NCI-H460 (cell line): ENCODE measurements at regions not wholly inside any gene's neighbourhood (a gene's known extent, or its start where the extent isn't known, plus 50 kb on each side); places are given as distances from the start of the nearest gene placed in this dataset.

Experiments used
- DNase-seq: peaks from one replicate; pipeline ENCODE4 v3.0.0-alpha.2; 2016; ENCODE audit warnings: low read depth; ENCODE audit errors: extremely low read depth

DNA sequence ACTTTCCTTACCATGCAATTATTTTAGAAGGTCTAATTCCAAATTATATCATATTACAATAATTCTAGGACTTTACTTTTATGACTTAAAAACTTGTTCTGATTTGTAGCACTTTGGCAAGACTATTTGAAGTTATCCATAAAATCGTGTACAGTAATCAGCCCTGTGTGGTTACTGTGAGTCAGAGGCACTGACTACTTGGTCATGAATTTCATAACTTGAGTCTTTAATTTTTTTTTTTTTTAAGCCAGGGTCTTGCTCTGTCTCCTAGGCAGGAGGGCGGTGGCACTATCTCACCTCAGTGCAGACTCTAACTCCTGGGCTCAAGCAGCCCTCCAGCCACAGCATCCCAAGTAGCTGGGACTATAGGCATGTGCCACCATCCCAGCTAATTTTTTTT lies 1319.2 kb upstream of the SLC10A2 start:
- no peak for DNase-seq

DNA sequence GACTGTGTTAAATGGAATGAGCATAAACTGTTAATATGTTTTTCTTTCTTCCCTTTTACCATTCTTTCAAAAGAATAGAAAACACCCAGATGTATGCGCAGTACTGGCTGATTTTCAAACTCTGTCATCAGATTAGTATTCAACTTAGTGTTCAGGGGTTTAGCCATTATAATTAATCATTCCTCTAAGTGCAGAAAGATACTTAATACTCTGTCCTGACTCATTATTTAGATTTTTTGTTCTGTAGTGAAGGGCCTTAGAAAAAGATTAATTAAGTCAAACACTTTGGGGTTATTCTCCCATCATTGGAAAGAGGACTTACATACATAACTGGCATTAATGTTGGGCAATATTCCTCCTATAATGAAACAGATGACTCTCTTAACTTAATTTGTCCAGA lies 1316.7 kb upstream of the SLC10A2 start:
- no peak for DNase-seq

DNA sequence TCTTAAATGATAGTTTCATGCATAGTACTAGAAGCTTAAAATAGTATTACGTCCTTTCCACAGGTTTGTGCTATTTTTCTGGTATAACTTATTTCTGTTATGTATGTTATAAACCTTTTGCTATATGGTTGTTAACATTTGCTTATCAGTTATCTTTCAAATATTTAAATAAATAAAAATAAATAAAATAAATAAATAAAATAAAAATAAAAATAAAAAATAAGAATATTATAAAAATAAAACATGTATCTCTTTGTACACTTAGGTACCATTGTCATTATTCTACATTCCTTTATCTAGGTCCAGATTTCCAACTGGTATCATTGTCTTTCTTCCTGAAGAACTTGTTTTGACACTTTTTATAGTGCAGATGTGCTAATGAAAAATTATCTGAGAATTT lies 1310.4 kb upstream of the SLC10A2 start:
- no peak for DNase-seq

DNA sequence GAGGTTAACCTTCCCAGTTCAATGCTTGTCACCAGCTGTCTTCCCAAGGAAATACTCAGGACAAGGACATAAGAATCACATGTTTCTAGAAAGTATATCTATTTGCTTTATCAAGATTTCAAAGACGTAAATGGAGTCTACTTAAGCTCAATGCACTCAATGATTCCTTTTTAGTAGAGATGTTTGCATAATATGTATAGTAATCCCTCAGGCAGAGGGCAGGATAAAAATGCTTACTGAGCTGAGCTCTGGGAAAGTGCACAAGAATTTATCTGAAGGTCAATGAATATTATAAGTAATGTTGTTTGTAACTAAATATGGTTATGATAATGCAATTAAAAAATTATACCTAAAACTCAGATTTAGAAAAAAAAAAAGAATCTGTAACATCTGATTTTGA lies 1309.4 kb upstream of the SLC10A2 start:
- DNase-seq = no peak

DNA sequence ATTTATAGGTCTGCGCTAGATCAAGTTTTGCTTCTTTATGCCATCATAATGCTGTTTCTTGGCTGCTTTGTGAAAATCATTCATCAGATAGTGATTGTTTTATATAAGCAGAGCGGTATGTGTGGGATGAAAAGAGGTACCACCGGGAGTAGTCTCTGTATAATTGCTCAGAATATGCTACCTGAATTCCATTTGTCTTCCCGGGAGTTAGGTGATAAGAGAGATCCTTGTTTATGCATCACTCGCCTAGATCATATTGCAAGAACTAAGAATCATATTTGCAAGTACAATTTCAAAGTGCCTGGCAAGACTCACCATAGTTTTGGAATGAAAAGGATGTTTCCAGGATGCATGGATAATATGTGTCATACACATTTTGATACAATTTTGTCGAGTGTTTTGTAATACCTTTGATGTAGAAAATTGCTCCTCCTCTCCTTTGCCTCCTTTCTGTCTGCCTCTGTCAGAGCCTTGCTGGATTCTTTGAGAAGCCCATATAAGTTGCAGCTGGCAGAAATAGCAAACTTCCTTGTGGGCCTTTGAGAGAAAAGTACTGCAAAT lies 1306.0 kb upstream of the SLC10A2 start:
- DNase-seq = no peak

DNA sequence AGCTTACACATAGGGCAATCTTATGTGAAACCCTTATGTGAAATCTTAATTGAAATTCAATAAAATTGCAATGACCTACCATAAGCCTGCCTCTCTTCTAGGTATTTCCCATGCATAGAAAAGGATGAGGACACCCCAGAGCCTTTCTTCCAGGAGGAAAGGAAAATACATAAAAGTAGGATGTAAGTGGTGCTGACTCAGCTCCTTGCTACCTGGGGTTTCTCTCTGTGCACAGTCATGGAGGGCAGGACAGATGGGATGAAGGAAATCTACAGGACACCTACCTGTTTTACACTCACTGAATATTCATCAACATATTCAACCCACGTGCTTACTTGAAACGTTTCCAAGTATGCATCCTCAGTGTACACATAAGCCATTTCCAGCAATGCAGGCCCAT lies 1299.2 kb upstream of the SLC10A2 start:
- no peak for DNase-seq

DNA sequence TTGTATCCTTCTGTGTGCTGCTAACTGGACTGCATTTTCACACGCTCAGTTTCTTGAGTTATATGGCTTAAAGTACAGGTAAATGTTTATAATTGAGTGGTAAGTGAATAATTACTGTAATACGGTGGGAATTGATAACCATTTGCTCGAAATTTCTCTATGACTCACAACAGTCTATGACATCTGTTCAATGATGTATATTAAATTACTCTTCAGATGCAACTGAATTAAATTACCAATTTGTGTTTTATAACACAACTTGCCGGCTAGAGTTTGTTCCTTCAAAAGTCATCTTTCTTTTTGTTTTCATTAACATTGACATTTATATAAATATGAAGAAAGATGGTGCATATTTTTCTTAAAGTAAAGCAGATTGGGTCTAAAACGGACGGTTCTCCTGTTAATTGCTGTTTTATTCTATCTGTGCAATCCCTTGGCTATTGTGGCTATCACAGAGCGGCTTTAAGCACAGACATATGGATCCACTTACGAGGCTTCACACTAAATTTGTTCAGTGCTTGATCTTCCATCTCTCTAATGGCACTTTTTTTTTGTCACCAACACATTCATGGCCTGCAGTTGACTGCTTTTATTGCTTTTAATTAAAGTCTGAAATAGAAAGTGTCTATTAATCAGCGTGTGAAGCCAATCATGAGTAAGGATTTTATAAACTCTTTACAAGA lies 1291.6 kb upstream of the SLC10A2 start:
- DNase-seq = no peak

DNA sequence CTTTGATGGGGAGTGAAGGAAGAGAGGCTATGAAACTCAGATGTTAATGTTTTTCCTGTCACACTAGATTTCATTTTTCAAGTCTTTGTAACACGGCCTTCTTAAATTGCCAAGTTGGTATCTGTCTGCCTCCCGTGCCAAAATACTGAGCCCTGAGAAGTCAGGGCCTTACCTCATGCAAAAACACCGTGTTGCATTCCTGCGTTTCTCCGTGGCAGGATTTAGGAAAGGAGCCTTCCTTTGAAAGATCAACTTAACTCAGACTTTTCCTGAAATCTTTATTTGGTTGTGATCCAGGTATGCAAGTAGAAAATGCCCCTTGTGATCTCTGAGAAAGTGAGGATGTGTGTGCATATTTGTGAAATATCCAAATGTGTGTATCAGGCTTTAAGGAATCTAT lies 1291.0 kb upstream of the SLC10A2 start:
- no peak for DNase-seq

DNA sequence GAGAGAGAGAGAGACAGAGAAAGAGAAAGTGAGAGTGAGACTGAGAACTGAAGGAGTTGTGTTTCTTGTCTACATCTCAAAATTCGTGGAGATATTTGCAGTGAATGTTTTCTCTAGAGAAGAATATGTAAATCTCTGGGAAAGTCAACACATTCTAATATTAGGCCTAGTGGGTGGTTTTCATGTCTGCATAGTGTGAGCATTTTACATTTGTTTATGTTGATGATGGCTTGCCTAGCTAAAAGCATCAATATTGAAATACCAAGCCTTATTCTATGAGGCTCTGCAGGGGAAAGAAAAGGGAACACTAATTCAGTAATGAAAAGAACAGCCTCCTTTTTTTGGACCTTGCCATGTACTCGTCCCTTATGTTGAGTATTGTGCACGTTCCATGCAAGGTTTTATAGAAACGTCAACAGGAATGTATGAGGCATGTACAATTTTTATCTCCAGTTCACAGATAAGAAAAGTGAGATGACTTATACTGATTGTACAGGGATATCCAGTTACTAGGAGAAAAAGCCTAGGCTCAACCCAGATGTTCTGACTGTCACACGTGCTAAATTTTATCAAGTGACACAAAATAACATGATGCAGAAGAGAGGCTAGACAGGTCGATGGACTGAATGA lies 1288.9 kb upstream of the SLC10A2 start:
- DNase-seq = no peak

DNA sequence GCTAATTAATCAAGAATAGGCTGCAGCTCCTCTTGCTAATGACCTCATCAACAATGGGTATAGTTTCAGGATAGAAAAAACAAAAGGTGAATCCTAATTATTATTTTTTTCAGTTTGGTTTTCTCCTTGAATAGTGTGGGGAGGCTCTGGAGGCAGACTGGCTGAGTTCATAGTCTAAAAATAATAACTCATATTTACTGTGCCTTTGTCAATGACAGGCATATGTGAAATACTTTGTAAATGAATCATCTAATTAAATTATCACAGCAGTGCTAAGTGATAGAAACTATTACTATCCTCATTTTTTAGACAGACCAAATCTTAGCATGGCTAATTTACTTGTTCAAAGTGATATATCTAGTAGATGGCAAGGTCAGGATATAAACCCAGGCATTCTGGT lies 1261.0 kb upstream of the SLC10A2 start:
- DNase-seq = no peak

DNA sequence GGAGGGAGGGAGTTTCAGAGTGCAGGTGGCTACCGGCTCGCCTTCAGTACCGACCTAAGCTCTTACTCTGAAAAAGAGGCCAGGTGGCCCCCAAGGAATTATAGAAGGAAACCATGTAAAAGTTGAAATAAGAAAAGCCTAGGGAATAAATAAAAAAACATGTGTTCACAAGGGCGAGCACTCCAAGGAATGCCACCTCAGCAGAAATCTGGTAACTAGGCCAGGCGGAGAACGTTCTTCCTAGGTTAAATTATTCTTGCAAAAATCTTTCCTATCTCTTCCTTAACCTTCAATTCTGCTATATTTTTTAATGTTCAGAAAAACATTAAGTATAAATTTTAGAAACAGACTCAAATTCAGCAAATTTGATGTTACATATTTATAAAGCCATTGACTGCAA lies 1260.3 kb upstream of the SLC10A2 start:
- DNase-seq = no peak

DNA sequence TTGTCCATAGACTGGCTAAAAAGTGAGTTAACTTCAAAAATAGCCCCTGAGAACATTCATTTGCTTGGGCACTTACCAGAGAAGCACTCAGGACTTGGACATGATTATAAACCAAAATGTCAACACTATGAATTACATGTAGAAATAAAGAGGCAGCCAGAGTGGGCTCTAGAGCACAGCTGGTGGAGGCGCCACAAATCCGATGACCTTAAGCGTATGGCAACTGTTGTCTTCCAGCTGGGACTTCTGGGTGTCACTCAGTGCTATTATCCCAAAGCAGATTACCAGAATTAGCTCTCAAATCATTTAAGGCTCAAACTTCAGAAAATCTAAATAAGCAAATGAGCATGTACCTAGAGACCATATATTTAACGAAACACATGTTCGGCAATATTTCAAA lies 1255.5 kb upstream of the SLC10A2 start:
- DNase-seq = no peak

DNA sequence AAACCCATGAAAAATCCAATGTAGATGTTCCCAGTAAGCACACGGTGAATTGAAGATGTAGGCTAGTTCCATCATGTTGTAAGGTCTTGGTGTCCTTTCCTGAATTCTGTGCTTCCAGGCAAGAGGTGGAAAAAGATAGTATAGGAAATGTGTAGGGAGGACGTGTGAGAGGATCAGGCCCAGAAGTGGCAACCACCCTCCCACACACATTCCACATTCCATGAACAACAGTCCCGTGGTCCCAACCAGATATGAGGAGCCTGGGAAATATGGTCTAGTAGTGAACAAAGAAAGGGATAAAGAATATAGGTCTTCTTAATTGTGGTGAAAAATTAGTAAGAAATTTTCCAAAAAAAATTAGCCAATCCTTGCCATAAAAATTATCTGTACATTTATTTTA lies 1254.2 kb upstream of the SLC10A2 start:
- DNase-seq = no peak

DNA sequence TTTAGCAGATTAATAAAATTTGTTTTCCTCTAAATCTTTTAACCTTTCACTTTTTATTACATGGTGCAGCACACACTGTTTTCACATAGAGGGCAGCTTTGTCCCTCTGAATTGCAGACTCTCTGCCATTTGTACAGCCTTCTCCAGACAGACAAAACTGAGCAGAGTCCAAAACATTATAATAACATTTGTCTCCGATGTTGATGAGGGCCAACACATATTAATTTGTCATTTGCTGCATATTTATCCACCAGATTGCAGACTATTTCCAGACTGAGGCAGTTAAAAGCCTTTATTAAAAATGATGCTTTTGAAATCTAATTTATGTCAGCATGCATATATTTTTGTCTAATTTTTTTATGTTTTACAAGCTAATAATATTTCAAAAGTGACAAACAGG lies 1251.9 kb upstream of the SLC10A2 start:
- DNase-seq = peak; percentile 16

DNA sequence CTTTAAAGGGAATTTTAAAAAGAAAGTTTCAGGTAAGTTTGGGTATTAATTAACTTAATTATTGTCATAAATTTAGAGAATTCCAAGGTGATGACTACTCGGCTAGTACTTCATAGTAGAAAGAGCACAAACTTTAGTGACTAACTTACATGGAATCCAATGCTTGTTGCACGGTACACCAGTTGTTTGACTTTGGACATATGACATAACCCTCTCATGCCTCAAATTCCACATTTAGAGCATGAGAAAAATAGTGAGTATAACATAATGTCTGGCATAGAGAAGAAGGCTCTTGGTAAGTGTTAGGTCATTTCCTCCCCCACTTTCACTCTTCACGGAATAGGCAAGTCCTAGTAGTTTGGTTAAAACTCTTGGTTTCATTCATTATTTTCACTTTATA lies 1249.4 kb upstream of the SLC10A2 start:
- DNase-seq = no peak

DNA sequence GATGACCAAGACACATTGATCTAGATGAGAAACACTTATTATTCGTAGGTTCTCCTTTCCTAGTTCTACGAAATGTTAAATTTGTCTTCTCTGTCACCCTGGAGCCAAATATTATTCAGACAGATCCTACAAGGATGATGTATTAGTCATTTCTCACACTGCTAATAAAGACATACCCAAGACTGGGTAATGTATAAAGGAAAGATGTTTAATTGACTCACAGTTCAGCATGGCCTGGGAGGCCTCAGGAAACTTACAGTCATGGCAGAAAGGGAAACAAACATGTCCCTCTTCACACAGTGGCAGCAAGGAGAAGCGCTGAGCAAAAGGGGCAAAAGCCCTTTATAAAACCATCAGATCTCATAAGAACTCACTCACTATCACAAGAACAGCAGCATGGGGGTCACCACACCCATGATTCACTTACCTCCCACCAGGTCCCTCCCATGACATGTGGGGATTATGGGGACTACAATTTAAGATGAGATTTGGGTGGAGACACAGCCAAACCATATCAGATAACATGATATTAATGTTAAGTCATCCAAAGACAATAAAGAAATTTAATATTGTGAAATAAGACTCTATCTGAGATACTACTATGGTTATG lies 1248.8 kb upstream of the SLC10A2 start:
- no peak for DNase-seq

DNA sequence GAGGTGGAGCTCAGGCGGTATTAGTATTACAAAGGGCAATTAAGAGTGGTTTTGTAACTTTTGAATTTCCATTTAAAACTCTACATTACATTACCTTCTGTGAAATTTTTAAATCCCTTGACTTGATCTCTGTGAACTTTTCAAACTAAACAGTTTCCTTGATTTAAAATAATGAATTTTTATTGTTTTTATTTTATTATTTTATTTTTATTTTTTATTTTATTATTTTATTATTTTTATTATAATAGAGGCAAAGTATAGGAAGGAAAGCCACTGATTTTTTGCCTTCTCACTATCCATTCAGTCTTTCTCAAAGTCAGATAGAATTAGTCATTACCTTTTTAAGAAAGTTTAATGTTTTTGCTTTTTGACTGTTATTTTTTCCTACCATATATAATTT lies 1248.1 kb upstream of the SLC10A2 start:
- DNase-seq = no peak

DNA sequence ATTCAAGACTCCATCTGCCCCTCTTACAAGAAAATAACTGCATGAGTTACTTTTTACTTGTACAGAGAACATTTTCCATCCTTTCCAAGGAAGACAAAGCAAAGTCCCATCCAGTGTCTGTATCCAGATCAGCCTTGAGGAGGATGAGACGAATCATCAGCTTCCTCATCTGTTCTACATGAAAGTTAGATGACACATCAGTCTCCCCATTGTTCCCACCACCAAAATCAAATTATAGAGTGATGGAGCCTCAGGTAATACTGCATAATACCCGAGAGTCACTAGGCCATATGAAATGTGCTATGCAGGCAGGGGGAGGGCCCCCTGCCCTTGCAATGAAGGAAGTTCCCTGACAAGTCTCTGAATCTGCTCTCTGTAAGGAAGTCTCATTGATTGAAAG lies 1244.6 kb upstream of the SLC10A2 start:
- no peak for DNase-seq

DNA sequence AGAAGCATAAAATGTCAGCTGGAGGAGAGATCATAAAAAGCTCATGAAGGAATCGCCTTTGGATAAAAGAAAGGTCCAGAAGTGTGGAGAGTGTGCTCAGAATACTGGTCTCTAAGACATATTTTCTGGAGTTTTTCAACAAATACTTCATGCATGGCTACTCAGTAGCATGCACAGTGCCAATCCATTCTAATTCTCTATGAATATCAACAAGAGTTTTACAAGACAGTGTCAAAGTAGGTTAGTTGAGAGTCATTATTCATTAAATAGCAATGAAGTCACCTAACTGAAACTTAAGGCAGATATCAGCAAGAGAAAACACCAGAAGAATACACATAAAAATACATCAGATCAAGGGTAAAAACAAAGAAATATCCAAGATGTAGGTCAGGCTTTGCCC lies 1243.2 kb upstream of the SLC10A2 start:
- no peak for DNase-seq

DNA sequence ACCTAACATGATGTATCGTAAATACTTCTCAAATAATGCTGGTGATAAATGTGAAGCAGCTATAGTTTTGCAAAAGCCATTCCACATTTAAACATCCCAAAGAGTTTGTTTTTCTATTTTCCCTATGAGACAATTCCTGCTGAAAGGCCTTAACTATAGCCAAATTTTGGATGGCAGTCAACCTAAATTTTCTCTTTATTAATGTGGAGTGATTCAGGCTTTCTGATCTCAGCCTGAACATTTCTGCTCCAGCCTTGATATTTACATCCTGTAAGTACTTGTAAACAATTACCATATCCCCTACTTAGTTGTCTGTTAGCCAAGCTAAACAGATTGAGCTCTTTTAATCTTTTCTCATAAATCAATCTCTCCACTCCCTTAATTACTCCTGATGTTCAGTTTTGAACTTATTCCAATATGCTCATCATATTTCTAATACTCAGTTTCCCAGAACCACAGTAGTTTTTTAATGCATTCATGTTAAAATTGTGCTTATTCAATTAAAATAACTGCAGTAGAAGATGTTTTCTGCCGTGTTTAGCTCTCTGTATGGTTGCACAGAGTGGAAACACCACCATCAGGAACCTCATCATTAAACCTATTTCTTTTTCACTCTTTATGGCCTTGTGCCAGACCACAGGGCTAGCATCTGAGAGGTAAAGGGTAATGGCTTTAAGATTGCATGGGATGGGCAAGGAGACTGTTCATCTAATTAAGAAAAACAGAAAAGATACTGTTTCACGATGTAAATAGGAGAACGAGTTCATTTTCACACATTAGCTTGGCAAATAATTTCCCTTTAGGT lies 1235.2 kb upstream of the SLC10A2 start:
- no peak for DNase-seq

DNA sequence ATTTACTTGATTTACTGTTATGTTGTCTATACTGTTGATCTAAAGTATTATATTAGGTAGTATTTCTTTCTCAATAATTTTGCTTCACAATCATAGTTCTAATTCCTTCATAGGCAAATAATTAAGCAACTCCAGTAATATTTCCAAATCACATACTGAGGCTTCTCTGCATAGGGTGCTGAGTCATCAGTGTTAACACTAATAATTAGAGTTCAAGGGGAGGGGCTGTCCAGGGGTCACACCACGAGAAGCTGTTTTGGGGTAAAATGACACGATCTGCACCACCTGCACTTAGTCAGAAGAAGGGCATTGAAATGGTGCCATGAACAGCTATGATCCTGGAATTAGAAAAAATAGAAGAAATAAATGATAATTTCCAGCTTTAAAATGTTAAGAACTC lies 1230.9 kb upstream of the SLC10A2 start:
- no peak for DNase-seq
